Esophagus squamous epithelium (tissue), 4 donors: ENCODE measurements at regions not wholly inside any gene's neighbourhood (a gene's known extent, or its start where the extent isn't known, plus 50 kb on each side); places are given as distances from the start of the nearest gene placed in this dataset.

Experiments used
- CTCF ChIP-seq, 6 experiments: fragments of 450-650 bp in 4 of 6; fragments of 200-600 bp in 2 of 6; sonication (generic) in 2 of 6; IDR thresholded peaks; one replicate each; pipeline ENCODE4 v1.5.1; 2016 to 2019; ENCODE audit warnings: antibody characterized with exemption in 6 of 6, mild to moderate bottlenecking in 4 of 6, moderate library complexity in 4 of 6
- POLR2A ChIP-seq, 4 donors: fragments of 450-650 bp; IDR thresholded peaks; one replicate each; pipeline ENCODE4 v1.6.1; 2017; ENCODE audit warnings: antibody characterized with exemption in 4 of 4, mild to moderate bottlenecking in 4 of 4, moderate library complexity in 3 of 4

GRCh38 chr13:69234171-69234570 is 873.5 kb upstream of the ATXN8OS start:
- TF ChIP-seq CTCF (IDR thresholded peaks at IDR 0.05) (no peak), POLR2A (IDR thresholded peaks at IDR 0.05) (no peak)
